Osteoblast (primary cell): ENCODE measurements at regions not wholly inside any gene's neighbourhood (a gene's known extent, or its start where the extent isn't known, plus 50 kb on each side); places are given as distances from the start of the nearest gene placed in this dataset.

Experiments used
- DNase-seq: peaks from one replicate; pipeline ENCODE4 v3.0.0; 2011; ENCODE audit warnings: low spot score, mixed read lengths; ENCODE audit not compliant: insufficient read length; ENCODE audit errors: missing footprints
- H2AFZ ChIP-seq: 2 replicates; pipeline ENCODE4 v1.6.0; 2011; ENCODE audit warnings: mild to moderate bottlenecking, low read length
- H3K27ac ChIP-seq: 2 replicates; pipeline ENCODE4 v1.5.1; 2011; ENCODE audit warnings: mild to moderate bottlenecking, low read depth, low read length, moderate library complexity
- H3K27me3 ChIP-seq: 2 replicates; pipeline ENCODE4 v1.6.0; 2012; ENCODE audit warnings: mild to moderate bottlenecking, control low read depth, inconsistent platforms, low read length, moderate library complexity; ENCODE audit not compliant: insufficient read depth
- H3K36me3 ChIP-seq: 2 replicates; pipeline ENCODE4 v1.5.1; 2011; ENCODE audit warnings: mild to moderate bottlenecking, low read length, control low read depth, moderate library complexity; ENCODE audit not compliant: insufficient read depth
- H3K4me1 ChIP-seq: 2 replicates; pipeline ENCODE4 v1.5.1; 2011; ENCODE audit warnings: mild to moderate bottlenecking, low read length, control low read depth, moderate library complexity; ENCODE audit not compliant: insufficient read depth
- H3K4me2 ChIP-seq: 2 replicates; pipeline ENCODE4 v1.6.0; 2011; ENCODE audit warnings: mild to moderate bottlenecking, low read length; ENCODE audit not compliant: insufficient read depth
- H3K4me3 ChIP-seq: fragments of 200-600 bp; sonication (generic); 3 replicates; pipeline ENCODE4 v1.5.1; 2012; ENCODE audit warnings: mild to moderate bottlenecking, low read length, inconsistent platforms; ENCODE audit not compliant: insufficient read depth
- H3K79me2 ChIP-seq: 2 replicates; pipeline ENCODE4 v1.6.0; 2012; ENCODE audit warnings: mild to moderate bottlenecking, low read length, control low read depth, inconsistent platforms; ENCODE audit not compliant: insufficient read depth
- H3K9me3 ChIP-seq: 2 replicates; pipeline ENCODE4 v1.5.1; 2011; ENCODE audit warnings: low read depth, low read length, control low read depth
- H4K20me1 ChIP-seq: 2 replicates; pipeline ENCODE4 v1.6.0; 2012; ENCODE audit warnings: mild to moderate bottlenecking, low read length, control low read depth; ENCODE audit not compliant: insufficient read depth
- CTCF ChIP-seq: IDR thresholded peaks from 2 replicates; pipeline ENCODE4 v1.5.1; 2011; ENCODE audit warnings: mild to moderate bottlenecking, low read depth, low read length, moderate library complexity; ENCODE audit errors: extremely low read depth

DNA sequence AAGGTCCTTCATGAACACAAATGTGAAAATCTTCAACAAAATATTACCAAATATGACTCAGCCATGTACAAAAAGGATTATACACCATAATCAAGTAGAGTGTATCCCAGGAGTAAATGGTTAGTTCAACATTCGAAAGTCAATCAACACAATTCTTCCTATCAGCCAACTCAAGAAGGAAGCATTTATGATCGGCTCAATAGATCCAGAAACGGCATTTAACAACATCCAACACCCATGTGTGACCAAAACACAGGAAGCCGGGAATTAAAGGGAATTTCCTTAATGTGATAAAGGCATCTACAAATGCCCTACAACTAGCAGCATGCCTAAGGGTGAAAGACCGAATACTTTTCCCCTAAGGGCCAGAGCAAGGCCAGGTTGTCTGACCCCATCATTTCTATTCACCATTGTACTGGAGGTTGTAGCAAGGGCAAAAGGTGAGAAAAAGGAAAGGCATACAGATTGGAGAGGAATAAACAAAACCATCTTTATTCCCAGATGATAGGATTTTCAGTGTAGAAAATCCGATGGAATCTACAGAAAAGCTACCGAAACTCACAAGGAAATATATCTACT, 69.9 kb upstream of the CLDN5 start:
- Histone ChIP-seq H3K79me2 (no peaks in the 10 kb centered on the region), H3K4me3 (no peak overlapping the region), H3K4me1 (no peaks in the 10 kb centered on the region), H3K27me3 (peaks cover 6% of the 10 kb centered on the region), H4K20me1 (no peaks in the 10 kb centered on the region), H2AFZ (no peak overlapping the region), H3K36me3 (no peaks in the 10 kb centered on the region), H3K9me3 (no peaks in the 10 kb centered on the region), H3K4me2 (no peak overlapping the region), H3K27ac (no peak overlapping the region)
- TF ChIP-seq CTCF: no peak
- DNase-seq: no peak

- Histone ChIP-seq H3K36me3 (no peaks in the 10 kb centered on the region), H3K4me1 (no peaks in the 10 kb centered on the region), H3K4me2 (no peak overlapping the region), H4K20me1 (no peaks in the 10 kb centered on the region), H3K79me2 (no peaks in the 10 kb centered on the region), H3K9me3 (no peaks in the 10 kb centered on the region), H3K4me3 (no peak overlapping the region), H3K27ac (no peak overlapping the region), H2AFZ (no peak overlapping the region), H3K27me3 (peaks cover 5% of the 10 kb centered on the region)
- no peak for DNase-seq
- no peak for TF ChIP-seq CTCF
Measured at GRCh38 chr22:19595532-19595931, 71.3 kb upstream of the CLDN5 start.

DNA sequence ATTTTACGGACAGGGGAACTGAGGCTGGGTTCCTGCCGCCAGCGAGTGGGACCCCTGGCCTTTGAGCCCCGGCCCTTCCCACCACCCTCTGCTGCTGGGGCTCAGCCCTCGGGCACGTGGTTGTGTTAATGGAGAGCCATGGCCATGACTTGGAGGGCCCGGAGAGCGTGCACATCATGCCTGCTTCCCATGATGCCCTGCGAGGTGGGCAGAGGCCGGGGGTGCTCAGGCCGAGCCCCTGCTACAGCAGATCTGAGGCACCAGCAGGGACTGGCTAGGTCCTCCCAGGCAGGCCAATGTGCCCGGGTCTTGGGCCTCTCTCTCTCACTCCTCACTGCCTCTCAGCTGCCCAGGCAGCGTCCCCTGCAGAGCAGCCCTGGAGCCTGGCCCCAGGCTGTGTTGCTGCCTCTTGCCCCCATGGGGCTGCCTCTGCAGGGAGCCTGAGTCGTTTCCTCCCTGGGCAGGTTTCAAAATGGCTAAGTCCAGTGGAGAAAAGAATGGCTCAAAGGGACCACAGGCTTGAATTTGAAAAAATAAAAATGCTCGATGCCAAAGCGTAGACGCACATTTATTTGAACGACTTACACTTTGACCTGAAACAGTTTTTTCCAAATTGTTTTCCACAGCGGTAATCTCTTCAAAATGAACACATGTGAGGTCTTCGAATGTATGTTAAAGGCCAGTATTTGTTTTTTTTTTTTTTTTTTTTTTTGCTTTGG, 72.6 kb upstream of the CLDN5 start:
- Histone ChIP-seq H3K4me3 (no peak overlapping the region), H3K36me3 (no peaks in the 10 kb centered on the region), H3K27me3 (peaks cover 3% of the 10 kb centered on the region), H3K4me2 (no peak overlapping the region), H3K4me1 (no peaks in the 10 kb centered on the region), H4K20me1 (no peaks in the 10 kb centered on the region), H3K9me3 (no peaks in the 10 kb centered on the region), H3K79me2 (no peaks in the 10 kb centered on the region), H2AFZ (no peak overlapping the region), H3K27ac (no peak overlapping the region)
- DNase-seq: no peak
- TF ChIP-seq CTCF: no peak

GRCh38 chr22:19597399-19597735, 73.2 kb upstream of the CLDN5 start:
- Histone ChIP-seq H3K4me1 (no peaks in the 10 kb centered on the region), H3K27ac (no peak overlapping the region), H3K79me2 (no peaks in the 10 kb centered on the region), H3K27me3 (peaks cover 3% of the 10 kb centered on the region), H2AFZ (no peak overlapping the region), H3K9me3 (no peaks in the 10 kb centered on the region), H4K20me1 (no peaks in the 10 kb centered on the region), H3K4me2 (no peak overlapping the region), H3K36me3 (no peaks in the 10 kb centered on the region), H3K4me3 (no peak overlapping the region)
- no peak for DNase-seq
- no peak for TF ChIP-seq CTCF
